ENCODE measurements at regions not wholly inside any gene's neighbourhood (a gene's known extent, or its start where the extent isn't known, plus 50 kb on each side); places are given as distances from the start of the nearest gene placed in this dataset.

GRCh38 chr1:88371436-88372023 is 312.5 kb upstream of the PKN2 start:
- Histone ChIP-seq H3K4me1 (ENCODE audit: control insufficient read depth, insufficient read depth, low read length) (no peaks in the 10 kb centered on the region), H3K9ac (ENCODE audit: extremely low read depth, low read length, poor library complexity, severe bottlenecking) (no peak overlapping the region), H3K27ac (ENCODE audit: low read depth, low read length) (no peak overlapping the region), H3K27me3 (ENCODE audit: control insufficient read depth, insufficient read depth, low read length, poor library complexity, severe bottlenecking) (no peaks in the 10 kb centered on the region), H3K36me3 (ENCODE audit: control insufficient read depth, insufficient read depth, low read length) (no peaks in the 10 kb centered on the region), H3K4me3 (ENCODE audit: low read length) (no peak overlapping the region), H3K9me3 (ENCODE audit: control insufficient read depth, low read length) (no peaks in the 10 kb centered on the region)
- TF ChIP-seq CTCF (conservative IDR thresholded peaks at IDR 0.05): no peak
- 90 to 100% methylated on average over 2 to 4 of the region's 4 CpGs for WGBS, 2 experiments (ENCODE audit: insufficient coverage in 1 of 2, insufficient read length in 1 of 2)
- no peaks in the 10 kb centered on the region for H3K4me1 Mint-ChIP-seq
- H3K9me3 Mint-ChIP-seq: no peaks in the 10 kb centered on the region
- no peaks in the 10 kb centered on the region for H3K27me3 Mint-ChIP-seq (ENCODE audit: insufficient read depth)
- H3K36me3 Mint-ChIP-seq (ENCODE audit: low read depth): no peaks in the 10 kb centered on the region
- H3K4me3 Mint-ChIP-seq: no peak overlapping the region
- H3K27ac Mint-ChIP-seq: no peak overlapping the region
- DNase-seq: no peak

- H3K27ac ChIP-seq (ENCODE audit: low read depth, low read length): no peak overlapping the region
- H3K36me3 ChIP-seq (ENCODE audit: control insufficient read depth, insufficient read depth, low read length): no peaks in the 10 kb centered on the region
- no peaks in the 10 kb centered on the region for H3K4me1 ChIP-seq (ENCODE audit: control insufficient read depth, insufficient read depth, low read length)
- Mint-ChIP-seq H3K27me3 (ENCODE audit: insufficient read depth) (no peaks in the 10 kb centered on the region), H3K4me1 (no peaks in the 10 kb centered on the region), H3K4me3 (no peak overlapping the region), H3K9me3 (no peaks in the 10 kb centered on the region), H3K36me3 (ENCODE audit: low read depth) (no peaks in the 10 kb centered on the region), H3K27ac (no peak overlapping the region)
- whole genome bisulfite sequencing, 2 experiments (ENCODE audit: insufficient coverage in 1 of 2, insufficient read length in 1 of 2): 100% methylated on average over 1 of the region's 1 CpG; no CpG with 5 or more reads in 1 of the 2 experiments
- no peaks in the 10 kb centered on the region for H3K9me3 ChIP-seq (ENCODE audit: control insufficient read depth, low read length)
- no peak overlapping the region for H3K9ac ChIP-seq (ENCODE audit: extremely low read depth, low read length, poor library complexity, severe bottlenecking)
- H3K27me3 ChIP-seq (ENCODE audit: control insufficient read depth, insufficient read depth, low read length, poor library complexity, severe bottlenecking): no peaks in the 10 kb centered on the region
- no peak for TF ChIP-seq CTCF (conservative IDR thresholded peaks at IDR 0.05)
- no peak for DNase-seq
- no peak overlapping the region for H3K4me3 ChIP-seq (ENCODE audit: low read length)
Measured at GRCh38 chr1:88375977-88376376, 308.1 kb upstream of the PKN2 start.

GRCh38 chr1:88376421-88376820 is 307.7 kb upstream of the PKN2 start:
- no peak for DNase-seq
- no peaks in the 10 kb centered on the region for H3K36me3 Mint-ChIP-seq (ENCODE audit: low read depth)
- H3K27ac Mint-ChIP-seq: no peak overlapping the region
- no peak overlapping the region for H3K4me3 Mint-ChIP-seq
- no peak for TF ChIP-seq CTCF (conservative IDR thresholded peaks at IDR 0.05)
- H3K9ac ChIP-seq (ENCODE audit: extremely low read depth, low read length, poor library complexity, severe bottlenecking): no peak overlapping the region
- H3K9me3 ChIP-seq (ENCODE audit: control insufficient read depth, low read length): no peaks in the 10 kb centered on the region
- H3K36me3 ChIP-seq (ENCODE audit: control insufficient read depth, insufficient read depth, low read length): no peaks in the 10 kb centered on the region
- H3K27ac ChIP-seq (ENCODE audit: low read depth, low read length): no peak overlapping the region
- no peaks in the 10 kb centered on the region for H3K27me3 ChIP-seq (ENCODE audit: control insufficient read depth, insufficient read depth, low read length, poor library complexity, severe bottlenecking)
- H3K4me1 ChIP-seq (ENCODE audit: control insufficient read depth, insufficient read depth, low read length): no peaks in the 10 kb centered on the region
- no peak overlapping the region for H3K4me3 ChIP-seq (ENCODE audit: low read length)
- no peaks in the 10 kb centered on the region for H3K27me3 Mint-ChIP-seq (ENCODE audit: insufficient read depth)
- no peaks in the 10 kb centered on the region for H3K9me3 Mint-ChIP-seq
- H3K4me1 Mint-ChIP-seq: no peaks in the 10 kb centered on the region
